UCSD-AML1 (cell line): ENCODE measurements at regions not wholly inside any gene's neighbourhood (a gene's known extent, or its start where the extent isn't known, plus 50 kb on each side); places are given as distances from the start of the nearest gene placed in this dataset.
"Not testable (repeated sequence)": the region's sequence is repeated elsewhere in the genome, so short reads cannot be mapped to it uniquely, and the experiment has no call there.

Source experiments
- DNase-seq: peaks from one replicate; lab custom pipeline; 2025; ENCODE audit not compliant: unreplicated experiment; lab: John Stamatoyannopoulos, UW

DNA sequence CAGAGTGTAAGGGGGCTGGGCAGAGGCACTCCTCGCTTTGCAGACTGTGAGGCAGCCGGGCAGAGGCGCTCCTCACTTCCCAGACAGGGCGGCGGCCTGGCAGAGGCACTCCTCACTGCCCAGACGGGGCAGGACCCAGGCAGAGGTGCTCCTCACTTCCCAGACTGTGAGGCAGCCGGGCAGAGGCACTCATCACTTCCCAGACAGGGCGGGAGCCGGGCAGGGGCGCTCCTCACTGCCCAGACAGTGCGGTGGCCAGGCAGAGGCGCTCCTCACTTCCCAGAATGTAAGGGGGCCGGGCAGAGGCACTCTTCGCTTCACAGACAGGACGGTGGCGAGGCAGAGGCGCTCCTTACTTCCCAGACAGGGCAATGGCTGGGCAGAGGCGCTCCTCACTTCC is 442.5 kb downstream of the SPATA31D1 start:
- no peak for DNase-seq

GRCh38 chr9:82433290-82433931 is 444.8 kb downstream of the SPATA31D1 start:
- not testable (repeated sequence) for DNase-seq

DNA sequence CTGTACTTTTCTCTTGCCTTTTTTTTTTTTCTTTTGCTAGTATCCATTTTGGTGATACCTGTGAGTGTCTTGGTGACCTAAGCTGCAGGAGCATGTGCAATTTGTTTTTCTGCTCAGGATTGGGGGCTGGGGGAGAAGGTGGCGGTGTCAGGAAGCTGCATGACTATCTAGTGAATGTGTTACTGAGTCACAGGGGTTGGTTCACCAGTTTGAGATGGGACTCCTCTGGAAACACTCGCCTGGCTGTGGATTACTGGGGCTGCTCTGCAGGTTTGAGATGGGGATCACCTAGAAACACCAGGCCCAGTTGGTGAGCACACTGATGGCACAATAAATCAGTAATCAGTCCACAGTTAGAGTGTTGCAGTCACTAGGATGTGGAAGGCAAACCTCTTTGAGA is 447.9 kb downstream of the SPATA31D1 start:
- no peak for DNase-seq

- not testable (repeated sequence) for DNase-seq
Observed at GRCh38 chr9:82437183-82437582, 448.6 kb downstream of the SPATA31D1 start.

- DNase-seq, result no peak
Observed at GRCh38 chr9:82438581-82438980, 450.0 kb downstream of the SPATA31D1 start.

DNA sequence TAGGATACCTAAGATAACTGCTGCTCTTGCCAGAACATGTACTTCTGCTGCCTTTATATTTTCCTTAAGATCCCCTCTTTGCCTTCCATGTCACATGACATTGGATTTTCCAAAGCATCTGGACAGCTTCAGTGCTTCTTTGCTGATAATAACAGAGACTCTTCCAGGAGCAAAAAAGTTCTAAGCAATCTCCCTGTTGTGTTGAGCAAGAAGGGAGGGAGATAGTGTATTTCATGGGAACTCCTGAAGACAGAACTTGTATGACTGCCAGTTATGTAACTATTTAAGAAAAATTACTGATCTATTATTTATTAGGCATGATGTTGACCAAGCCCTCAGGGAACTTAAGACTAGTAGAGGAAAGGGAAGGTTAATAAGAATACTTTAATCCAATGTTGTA is 454.7 kb downstream of the SPATA31D1 start:
- DNase-seq, result no peak

- DNase-seq, result no peak
Observed at GRCh38 chr9:82445556-82445955, 457.0 kb downstream of the SPATA31D1 start.

DNA sequence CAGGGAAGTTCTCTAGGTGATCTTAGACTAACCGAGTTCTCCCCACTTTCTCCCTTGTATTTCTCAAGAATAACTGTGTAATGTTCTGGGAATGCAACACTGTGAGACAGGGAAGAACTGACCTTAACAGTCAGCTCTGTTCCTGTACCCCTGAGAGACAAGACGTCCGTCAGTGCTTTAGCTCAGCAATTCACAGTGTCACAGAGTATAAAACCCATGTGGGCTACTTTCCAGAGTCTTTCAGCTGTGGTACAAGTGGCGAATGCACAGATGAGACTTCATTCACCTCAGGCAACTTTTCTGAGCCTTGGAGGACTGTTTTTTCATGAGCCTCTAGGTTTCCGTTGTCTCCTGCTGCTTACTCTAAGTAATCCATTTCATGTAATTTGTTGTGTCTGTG is 458.8 kb downstream of the SPATA31D1 start:
- DNase-seq, result no peak

DNA sequence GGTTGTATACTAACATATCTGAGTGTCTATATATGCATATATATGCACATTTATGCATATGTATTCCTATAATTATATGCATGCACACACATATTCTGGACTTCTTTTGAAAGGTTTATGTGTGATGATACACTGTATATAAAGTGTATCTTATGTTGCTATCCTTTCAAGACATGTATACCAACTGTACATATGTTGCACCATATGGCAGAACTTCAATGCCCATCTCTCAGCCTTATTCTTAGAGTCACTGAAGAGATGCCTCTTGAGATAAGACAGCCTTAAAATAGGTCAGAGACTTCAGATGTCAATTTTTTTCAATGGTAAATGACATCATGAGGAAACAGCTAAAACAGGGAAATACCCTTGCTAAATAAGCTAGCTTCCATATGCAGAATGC is 461.4 kb downstream of the SPATA31D1 start:
- DNase-seq, result no peak

DNA sequence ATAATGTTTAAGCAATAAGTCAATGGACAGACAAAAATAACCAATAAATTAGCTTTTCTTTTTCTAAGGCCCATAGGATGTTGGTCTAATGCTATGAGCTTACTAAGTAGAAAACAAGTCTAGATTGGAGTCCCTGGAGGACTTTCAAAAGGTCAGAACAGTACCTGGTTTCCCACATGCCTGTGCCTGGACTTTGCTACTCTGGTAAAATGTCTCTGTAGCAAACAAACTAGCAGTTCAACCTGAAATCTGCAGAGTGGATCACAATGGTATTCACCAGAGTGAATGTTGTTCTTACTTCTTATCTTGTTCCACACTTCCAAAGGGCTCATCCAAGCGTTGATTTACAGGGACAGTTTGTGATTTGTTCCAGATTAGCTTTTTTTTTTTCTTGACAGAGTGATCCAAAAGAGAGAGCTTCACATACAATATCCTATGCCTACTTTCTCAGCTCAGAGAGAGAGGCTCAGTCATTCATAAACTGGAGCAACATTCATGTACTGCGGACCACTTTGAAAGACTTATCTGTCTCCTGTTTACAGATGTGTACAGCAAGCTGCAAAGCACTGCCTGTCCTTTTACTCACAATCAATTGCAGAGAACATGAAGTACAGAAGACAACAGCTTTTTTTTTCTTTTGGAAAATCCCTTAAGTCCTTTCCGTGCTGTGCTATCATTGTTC is 466.1 kb downstream of the SPATA31D1 start:
- DNase-seq, result no peak

- no peak for DNase-seq
Observed at GRCh38 chr9:82456642-82457041, 468.1 kb downstream of the SPATA31D1 start.

- no peak for DNase-seq
Observed at GRCh38 chr9:82457298-82457697, 468.7 kb downstream of the SPATA31D1 start.

DNA sequence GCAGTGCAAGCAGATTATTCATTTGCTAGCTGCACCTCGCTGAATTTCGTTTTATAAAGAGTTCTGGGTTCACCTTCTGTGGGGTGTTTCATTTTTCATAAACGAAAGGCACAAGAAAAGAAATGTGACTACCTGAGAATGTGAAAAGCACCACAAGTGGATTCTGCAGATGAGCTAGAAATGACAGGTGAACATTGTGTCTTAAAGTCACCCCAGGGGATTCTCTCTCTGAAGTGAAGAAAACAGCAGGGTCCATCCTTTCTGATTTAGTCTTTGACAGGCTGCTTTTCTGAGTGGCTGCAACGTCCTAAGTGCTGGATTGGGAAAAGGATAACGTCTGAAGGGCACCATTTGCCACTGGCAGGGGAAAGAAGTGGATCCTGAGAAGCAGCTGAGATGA is 469.3 kb downstream of the SPATA31D1 start:
- DNase-seq, result no peak

DNA sequence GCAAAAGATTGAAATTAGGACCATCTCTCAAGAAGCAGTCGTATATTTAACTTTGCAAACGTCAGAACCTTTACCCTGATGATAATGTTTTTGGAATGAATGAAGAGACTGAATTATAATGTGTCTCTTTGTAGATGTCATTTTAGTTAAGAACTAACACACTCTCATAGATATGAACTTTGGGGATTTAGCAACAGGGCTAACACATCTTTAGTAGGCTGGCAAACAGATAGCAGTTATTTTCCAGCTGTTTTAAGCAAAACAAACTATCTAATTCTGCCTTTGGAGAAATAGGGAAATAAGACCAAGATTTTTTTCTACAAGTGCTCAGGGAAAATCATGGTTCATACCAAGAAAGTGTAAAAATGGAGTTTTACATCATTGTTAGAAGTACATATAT is 469.7 kb downstream of the SPATA31D1 start:
- DNase-seq, result no peak

GRCh38 chr9:82466616-82467260 is 478.2 kb downstream of the SPATA31D1 start:
- DNase-seq, result no peak

GRCh38 chr9:82467436-82467835 is 478.9 kb downstream of the SPATA31D1 start:
- no peak for DNase-seq

DNA sequence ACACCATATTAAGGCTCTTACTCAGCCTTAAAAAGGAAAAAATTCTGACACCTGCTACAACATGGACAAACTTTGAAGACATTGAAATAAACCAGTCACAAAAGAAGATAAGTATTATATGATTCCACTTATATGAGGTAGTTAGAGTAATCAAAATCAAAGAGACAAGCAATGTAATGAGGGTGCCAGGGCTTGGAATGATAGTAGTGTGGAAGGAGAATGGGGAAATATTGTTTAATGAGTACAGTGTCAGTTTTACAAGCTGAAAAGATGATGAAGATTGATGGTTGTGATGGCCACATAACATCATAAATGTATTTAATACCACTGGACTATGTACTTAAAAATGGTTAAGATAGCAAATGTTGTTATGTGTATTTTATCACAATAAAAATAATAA is 485.7 kb downstream of the SPATA31D1 start:
- DNase-seq, result no peak

DNA sequence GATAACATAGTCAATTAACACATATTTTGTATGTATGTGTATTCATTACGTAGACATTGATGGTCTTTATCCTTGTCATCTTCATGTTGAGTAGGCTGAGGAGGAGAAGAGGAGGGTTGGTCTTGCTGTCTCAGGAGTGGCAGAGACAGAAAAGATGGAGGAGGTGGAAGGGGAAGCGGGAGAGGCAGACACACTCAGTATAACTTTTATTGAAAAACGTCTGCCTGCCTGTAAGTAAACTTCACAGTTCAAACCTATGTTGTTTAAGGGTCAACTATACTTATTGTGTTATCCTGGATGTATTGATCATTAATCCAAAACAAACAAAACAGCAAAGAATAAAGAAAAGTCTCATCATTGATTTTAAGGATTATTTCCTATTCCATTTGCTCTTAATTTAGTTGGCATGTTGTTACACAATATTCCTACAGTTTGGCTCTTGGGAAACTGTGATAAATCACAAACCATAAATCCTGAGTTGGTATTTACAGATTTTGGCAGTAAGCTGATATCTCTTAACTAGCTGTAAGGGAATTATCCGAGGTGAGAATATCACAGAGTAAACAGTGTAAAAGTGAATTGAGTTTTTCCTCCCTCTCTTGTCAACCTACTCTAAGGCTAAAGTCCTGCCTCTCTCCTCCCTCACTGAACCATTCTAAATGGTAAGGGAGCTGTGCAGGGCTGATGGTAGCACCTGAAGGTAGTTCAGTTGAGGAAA is 487.2 kb downstream of the SPATA31D1 start:
- DNase-seq, result no peak

DNA sequence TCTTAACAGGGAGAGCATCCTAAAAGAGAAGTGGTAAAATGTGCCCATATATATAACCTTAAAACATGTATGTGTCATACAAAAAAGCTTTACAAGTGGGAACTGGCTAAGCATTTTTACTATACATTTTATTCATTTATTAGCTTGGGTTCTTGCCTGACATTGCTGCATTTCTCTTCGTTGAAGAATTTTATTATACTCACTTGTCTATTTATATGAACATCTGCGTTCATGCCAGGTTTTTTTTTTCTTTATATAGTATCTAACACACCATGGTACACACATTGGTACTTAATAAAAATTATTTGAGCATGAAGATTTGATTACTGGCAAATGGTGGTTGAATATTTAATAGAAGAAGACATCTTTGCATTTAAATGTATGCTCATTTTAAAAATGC is 492.3 kb downstream of the SPATA31D1 start:
- no peak for DNase-seq

GRCh38 chr9:82487935-82488312 is 499.4 kb downstream of the SPATA31D1 start:
- no peak for DNase-seq

GRCh38 chr9:82488313-82489200 is 500.0 kb downstream of the SPATA31D1 start:
- DNase-seq, result no peak
